GM19023 (cell line): ENCODE measurements at regions not wholly inside any gene's neighbourhood (a gene's known extent, or its start where the extent isn't known, plus 50 kb on each side); places are given as distances from the start of the nearest gene placed in this dataset.

ENCODE experiments used
- ATAC-seq: cut with Tn5 transposase; IDR thresholded peaks from one replicate; pipeline ENCODE4 v1.9.1; 2021; ENCODE audit warnings: mild to moderate bottlenecking, moderate library complexity; ENCODE audit not compliant: unreplicated experiment

- ATAC-seq, result no peak
These were observed 51.6 kb upstream of the NLRP1 start for GRCh38 chr17:5635949-5636348.

DNA sequence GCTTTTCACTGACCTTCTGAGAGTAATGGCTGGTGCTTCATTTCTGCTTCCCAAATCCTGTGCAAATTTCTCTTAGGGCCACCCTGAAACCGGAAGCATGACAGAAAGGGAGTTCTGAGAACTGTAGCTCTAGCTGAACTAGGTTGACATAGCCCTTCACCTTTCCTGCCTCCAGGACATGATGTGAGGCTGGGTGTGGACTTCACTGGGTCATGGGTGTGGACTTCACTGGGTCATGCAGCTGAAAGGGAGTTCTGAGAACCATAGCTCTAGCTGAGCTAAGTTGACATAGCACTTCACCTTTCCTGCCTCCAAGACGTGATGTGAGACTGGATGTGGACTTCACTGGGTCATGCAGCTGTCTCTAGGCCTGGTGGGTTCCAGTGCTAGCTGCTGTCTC, 54.3 kb upstream of the NLRP1 start:
- ATAC-seq, result no peak

DNA sequence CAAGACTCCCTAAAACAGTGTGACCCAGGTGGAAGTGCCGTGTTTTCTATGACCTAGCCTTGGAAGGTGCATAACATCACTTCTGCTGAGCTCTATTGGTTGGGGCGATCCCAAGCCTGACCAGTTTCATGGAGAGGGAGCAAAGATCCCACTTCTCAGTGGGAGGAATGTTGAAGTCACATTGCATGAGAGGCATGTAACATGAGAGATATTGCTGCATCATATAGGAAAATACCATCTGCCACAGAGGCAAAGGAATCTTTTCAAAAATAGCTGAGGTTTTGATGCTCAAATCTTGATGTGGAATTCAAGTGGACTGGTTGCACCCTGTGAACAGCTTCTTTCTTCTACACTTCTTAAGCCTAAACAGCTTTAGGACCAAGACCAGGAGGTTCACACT, 56.4 kb upstream of the NLRP1 start:
- no peak for ATAC-seq

DNA sequence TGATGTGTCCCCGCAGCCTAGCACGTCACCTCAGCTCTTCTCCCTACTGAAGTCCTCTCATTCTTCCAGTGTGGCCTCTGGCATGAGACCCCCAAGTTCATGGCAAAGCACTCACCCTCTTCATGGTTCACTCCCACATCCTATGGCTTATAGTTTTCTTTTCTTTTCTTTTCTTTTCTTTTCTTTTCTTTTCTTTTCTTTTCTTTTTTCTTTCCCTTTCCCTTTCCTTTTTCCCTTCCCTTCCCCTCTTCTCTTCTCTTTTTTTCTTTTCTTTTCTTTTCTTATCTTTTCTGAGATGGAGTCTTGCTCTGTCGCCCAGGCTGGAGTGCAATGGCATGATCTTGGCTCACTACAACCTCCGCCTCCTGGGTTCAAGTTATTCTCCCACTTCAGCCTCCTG, 58.4 kb upstream of the NLRP1 start:
- ATAC-seq, result no peak

- no peak for ATAC-seq
These were observed 59.8 kb upstream of the NLRP1 start for GRCh38 chr17:5644065-5644464.

GRCh38 chr17:5651348-5651747, 67.0 kb upstream of the NLRP1 start:
- no peak for ATAC-seq

GRCh38 chr17:5661491-5662125, 77.3 kb upstream of the NLRP1 start:
- no peak for ATAC-seq

DNA sequence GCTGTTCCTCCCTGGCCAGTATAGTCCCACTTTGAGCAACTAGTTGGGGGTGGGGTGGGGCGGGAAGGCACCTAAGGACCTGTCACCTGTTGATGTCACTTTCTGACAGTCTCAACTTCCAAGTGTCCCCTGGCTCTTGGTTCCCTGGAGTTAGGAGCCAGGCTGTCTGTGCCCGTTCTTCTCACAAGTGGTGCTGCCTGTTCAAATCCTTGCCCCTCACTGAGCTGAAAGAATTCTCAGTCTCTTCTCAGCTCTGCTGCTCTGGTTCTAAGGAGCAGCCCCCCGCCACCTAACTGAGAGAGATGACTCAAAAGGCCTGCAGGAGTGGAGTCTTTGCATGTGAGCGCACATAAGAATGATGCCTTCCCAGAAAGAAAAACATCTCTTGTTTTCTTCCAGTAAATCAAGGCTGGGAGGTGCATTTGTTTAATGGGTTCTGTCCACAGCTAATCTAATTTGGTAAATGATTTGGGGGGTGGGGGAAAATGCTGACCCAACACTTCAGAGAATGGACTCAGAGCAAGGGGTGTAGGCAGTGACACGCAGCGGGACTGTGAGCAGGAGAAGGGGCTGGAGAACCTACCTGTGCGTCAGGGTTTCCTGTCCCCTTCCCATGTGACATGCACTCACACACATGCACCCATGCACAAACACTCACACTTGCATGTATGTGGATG, 78.2 kb upstream of the NLRP1 start:
- no peak for ATAC-seq

GRCh38 chr17:5665164-5665563, 80.9 kb upstream of the NLRP1 start:
- no peak for ATAC-seq

DNA sequence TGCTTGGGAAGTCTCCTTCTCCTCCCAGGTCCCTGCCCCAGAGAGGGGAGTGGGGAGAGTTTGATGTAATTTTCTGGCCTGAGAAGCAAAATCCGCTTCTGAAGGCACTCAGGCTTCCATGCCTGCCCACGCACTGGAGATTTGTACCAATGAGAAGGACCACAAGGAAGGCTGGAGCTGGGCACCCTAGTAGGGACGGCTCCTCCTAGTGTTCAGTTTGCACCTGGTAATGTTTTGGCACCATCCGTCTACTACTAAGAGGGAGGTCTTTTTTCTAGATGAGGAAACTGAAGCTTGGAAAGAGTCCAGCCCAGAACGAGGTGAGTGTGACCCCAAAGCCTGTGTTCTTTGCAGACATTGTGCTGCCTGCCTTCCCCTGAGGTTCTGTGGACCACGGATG, 83.6 kb upstream of the NLRP1 start:
- ATAC-seq, result no peak

DNA sequence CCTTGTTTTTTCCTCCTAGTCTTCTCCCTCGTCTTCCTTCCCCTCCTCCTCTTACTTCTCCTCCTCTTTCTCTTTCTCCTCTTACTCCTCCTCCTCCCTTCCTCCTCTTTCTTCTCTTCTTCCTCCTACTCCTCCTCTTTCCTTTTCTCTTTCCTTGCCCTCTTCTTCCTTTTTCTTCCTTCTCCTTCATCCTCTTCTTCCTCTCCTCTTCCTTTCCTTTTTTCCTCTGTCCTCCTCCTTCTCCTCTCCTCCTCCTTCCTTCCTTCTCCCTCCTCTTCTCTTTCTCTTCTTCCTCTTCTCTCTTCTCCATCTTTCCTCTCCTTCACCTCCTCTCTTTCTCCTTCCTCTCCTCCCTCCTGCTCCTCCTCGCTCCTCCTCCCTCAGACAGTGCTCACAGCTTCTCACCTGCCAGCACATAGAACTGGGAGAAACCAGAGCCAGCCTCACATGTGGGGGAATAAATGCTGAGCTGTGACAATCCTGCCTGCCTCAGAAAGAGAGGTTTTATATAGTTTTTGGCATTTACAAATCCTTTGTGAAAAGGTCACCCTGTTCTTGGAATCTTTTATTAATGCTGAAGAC, 84.3 kb upstream of the NLRP1 start:
- no peak for ATAC-seq

- ATAC-seq, result no peak
These were observed 84.9 kb upstream of the NLRP1 start for GRCh38 chr17:5669191-5669590.

- ATAC-seq, result no peak
These were observed 87.8 kb upstream of the NLRP1 start for GRCh38 chr17:5672141-5672540.

- ATAC-seq, result no peak
These were observed 88.6 kb upstream of the NLRP1 start for GRCh38 chr17:5672815-5673430.

- no peak for ATAC-seq
These were observed 91.5 kb upstream of the NLRP1 start for GRCh38 chr17:5675625-5676421.

DNA sequence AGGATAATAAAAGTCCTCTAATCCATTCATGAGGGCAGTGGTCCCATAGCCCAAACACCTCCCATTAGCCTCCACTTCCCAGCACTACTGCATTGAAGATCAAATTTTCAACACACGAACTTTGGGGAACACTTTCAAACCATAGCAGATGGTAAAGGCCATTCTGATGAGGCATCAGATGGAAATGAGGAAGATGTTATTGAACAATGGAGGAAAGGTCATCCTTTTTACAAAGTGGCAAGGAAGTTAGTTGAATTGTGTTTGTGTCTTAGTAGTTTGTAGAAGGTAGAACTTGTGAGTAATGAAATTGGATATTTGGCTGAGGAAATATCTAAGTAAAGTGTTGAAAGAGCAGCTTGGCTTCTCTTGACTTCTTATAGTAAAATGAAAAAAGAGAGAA, 93.3 kb upstream of the NLRP1 start:
- no peak for ATAC-seq

- ATAC-seq, result no peak
These were observed 93.9 kb upstream of the NLRP1 start for GRCh38 chr17:5678171-5678570.

DNA sequence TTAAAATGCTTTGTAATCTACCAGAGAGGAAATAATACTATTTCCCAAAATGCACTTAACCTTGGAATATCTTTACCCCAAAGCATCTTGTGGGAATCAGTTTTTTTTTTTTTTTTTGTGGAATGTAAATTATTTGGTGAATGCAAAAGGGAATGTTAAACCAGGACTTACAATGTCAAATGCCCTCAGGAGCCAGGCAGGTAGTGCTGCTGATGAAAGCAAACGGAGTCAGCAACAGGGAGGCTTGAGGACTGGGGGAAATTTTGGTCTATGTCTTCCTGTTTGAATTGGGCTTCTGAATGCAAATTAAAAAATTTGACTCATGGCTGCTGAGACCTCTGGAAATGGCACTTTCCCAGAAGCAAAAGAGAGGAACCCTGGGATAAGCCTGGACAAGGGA, 96.5 kb upstream of the NLRP1 start:
- ATAC-seq, result no peak

GRCh38 chr17:5683241-5683640, 98.9 kb upstream of the NLRP1 start:
- ATAC-seq, result no peak

- no peak for ATAC-seq
These were observed 101.8 kb upstream of the NLRP1 start for GRCh38 chr17:5686074-5686635.

DNA sequence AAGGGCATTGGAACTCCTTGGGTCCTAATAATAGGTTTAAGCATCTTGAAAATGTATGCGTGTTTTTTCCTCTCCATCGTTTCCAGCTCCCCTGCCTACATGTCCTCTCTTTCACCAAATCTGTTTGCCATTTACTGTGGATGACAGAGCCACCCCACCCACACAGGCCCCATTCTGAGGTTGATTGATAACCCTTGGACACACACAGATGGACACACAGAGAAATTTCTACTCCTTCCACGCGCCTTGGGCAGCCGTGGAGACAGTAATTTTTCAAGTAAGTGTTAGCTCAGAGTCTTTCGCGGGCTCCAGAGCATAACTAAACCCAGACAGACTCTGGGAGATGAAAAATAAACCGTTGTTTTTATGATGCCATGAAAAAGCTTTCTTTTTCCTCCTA, 103.3 kb upstream of the NLRP1 start:
- ATAC-seq, result no peak
